ENCODE measurements at regions not wholly inside any gene's neighbourhood (a gene's known extent, or its start where the extent isn't known, plus 50 kb on each side); places are given as distances from the start of the nearest gene placed in this dataset.

DNA sequence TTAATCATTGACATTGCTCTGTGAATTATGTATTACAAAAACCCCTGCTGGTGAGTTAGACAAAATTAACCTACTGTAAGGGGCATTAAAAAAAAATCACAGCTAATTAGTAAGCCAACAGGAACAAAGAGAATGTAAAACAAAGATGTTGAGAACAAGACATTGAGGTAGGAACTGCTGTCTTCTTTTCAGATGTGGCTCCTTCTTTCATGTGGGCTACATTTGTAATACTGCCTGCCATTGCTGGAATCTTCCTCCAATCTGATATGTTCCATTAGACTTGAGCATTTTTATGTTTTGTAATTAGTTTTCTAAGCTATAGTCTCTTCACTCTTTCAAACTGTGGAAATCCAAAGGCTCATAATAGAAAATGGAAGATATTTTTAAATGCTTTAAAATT lies 353.0 kb downstream of the ADGRL2 start:
- TF ChIP-seq, protein P1, sequence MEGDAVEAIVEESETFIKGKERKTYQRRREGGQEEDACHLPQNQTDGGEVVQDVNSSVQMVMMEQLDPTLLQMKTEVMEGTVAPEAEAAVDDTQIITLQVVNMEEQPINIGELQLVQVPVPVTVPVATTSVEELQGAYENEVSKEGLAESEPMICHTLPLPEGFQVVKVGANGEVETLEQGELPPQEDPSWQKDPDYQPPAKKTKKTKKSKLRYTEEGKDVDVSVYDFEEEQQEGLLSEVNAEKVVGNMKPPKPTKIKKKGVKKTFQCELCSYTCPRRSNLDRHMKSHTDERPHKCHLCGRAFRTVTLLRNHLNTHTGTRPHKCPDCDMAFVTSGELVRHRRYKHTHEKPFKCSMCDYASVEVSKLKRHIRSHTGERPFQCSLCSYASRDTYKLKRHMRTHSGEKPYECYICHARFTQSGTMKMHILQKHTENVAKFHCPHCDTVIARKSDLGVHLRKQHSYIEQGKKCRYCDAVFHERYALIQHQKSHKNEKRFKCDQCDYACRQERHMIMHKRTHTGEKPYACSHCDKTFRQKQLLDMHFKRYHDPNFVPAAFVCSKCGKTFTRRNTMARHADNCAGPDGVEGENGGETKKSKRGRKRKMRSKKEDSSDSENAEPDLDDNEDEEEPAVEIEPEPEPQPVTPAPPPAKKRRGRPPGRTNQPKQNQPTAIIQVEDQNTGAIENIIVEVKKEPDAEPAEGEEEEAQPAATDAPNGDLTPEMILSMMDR (IDR thresholded peaks at IDR 0.05; ENCODE audit: low read depth, low read length) = no peak
- TF ChIP-seq POLR2A (IDR thresholded peaks at IDR 0.05; ENCODE audit: extremely low read depth, insufficient read length) = no peak

Measured in NB4 (cell line).